H1 (cell line): ENCODE measurements at regions not wholly inside any gene's neighbourhood (a gene's known extent, or its start where the extent isn't known, plus 50 kb on each side); places are given as distances from the start of the nearest gene placed in this dataset.

Experiments used
- CTCF ChIA-PET: fragments of 300-600 bp; sonication (Branson Sonifier 250); formaldehyde crosslinking; loops from one replicate; lab custom pipeline; 2021; ENCODE audit not compliant: partially characterized antibody; lab: Charles Lee
- POLR2A ChIA-PET: fragments of 300-600 bp; sonication (Branson Sonifier 250); formaldehyde crosslinking; loops from one replicate; lab custom pipeline; 2021; ENCODE audit warnings: inconsistent platforms; ENCODE audit not compliant: partially characterized antibody; lab: Charles Lee
- DNase-seq, 2 experiments: peaks; one replicate each; pipeline versions ENCODE4 v3.0.0 to v3.0.0-alpha.2; 2010 to 2022; ENCODE audit warnings: low spot score in 2 of 2, low read depth in 1 of 2, mixed read lengths in 1 of 2
- FAIRE-seq: peaks from 2 replicates; lab custom pipeline; 2011; peaks lifted over from hg19 to GRCh38; lab: Jason Lieb, UNC
- H2AFZ ChIP-seq: 2 replicates; pipeline ENCODE4 v1.8.1; 2012; ENCODE audit warnings: low read length, inconsistent platforms
- H2AK5ac ChIP-seq: 2 replicates; pipeline ENCODE4 v1.6.1; 2013; ENCODE audit warnings: low read depth, low read length
- H2BK120ac ChIP-seq: replicated peaks from 2 replicates; pipeline ENCODE3; 2013; ENCODE audit warnings: low read depth, low read length, inconsistent platforms
- H2BK12ac ChIP-seq: 2 replicates; pipeline ENCODE4 v1.6.1; 2013; ENCODE audit warnings: low read depth, low read length
- H2BK15ac ChIP-seq: 2 replicates; pipeline ENCODE4 v1.6.1; 2013; ENCODE audit warnings: low read length
- H2BK20ac ChIP-seq: 2 replicates; pipeline ENCODE4 v1.6.1; 2013; ENCODE audit warnings: low read length
- H2BK5ac ChIP-seq: 2 replicates; pipeline ENCODE4 v1.6.1; 2013; ENCODE audit warnings: low read depth, low read length
- H3K14ac ChIP-seq: 2 replicates; pipeline ENCODE4 v1.6.1; 2013; ENCODE audit warnings: inconsistent platforms; ENCODE audit not compliant: insufficient read length
- H3K18ac ChIP-seq: 2 replicates; pipeline ENCODE4 v1.6.1; 2013; ENCODE audit warnings: low read length; ENCODE audit errors: extremely low read depth
- H3K23ac ChIP-seq: 2 replicates; pipeline ENCODE4 v1.6.1; 2013; ENCODE audit warnings: inconsistent platforms; ENCODE audit not compliant: insufficient read length
- H3K23me2 ChIP-seq: 2 replicates; pipeline ENCODE4 v1.6.1; 2013; ENCODE audit warnings: low read depth, low read length
- H3K27ac ChIP-seq: 2 replicates; pipeline ENCODE4 v1.6.1; 2011; ENCODE audit warnings: low read depth, low read length, inconsistent platforms
- H3K27me3 ChIP-seq, 4 experiments: replicated peaks in 1 of 4; 1 replicate in 1 of 4; 2 replicates in 3 of 4; pipeline versions ENCODE4 v1.6.1 to v1.8.1; 2011 to 2013; ENCODE audit warnings: low read length in 3 of 4, mild to moderate bottlenecking in 3 of 4, inconsistent platforms in 2 of 4, mixed read lengths in 2 of 4, moderate library complexity in 1 of 4; ENCODE audit not compliant: control insufficient read depth in 3 of 4, insufficient read depth in 3 of 4; ENCODE audit errors: extremely low read depth in 1 of 4
- H3K36me3 ChIP-seq, 4 experiments: 2 replicates each; pipeline versions ENCODE4 v1.6.1 to v1.8.1; 2011 to 2013; ENCODE audit warnings: mild to moderate bottlenecking in 4 of 4, low read length in 3 of 4, moderate library complexity in 2 of 4, control low read depth in 1 of 4, inconsistent platforms in 1 of 4; ENCODE audit not compliant: insufficient read depth in 4 of 4, control insufficient read depth in 2 of 4
- H3K4ac ChIP-seq: replicated peaks from 2 replicates; pipeline ENCODE3; 2013; ENCODE audit warnings: low read length, low read depth, mixed read lengths, inconsistent platforms; ENCODE audit not compliant: insufficient read length
- H3K4me1 ChIP-seq, 4 experiments: replicated peaks in 1 of 4; 1 replicate in 1 of 4; 2 replicates in 3 of 4; pipeline versions ENCODE4 v1.6.1 to v1.8.1; 2011 to 2013; ENCODE audit warnings: low read length in 3 of 4, inconsistent platforms in 2 of 4, mixed read lengths in 1 of 4; ENCODE audit not compliant: insufficient read depth in 4 of 4, control insufficient read depth in 3 of 4
- H3K4me2 ChIP-seq, 2 experiments: 2 replicates each; pipeline versions ENCODE4 v1.6.1 to v1.8.1; 2011 to 2013; ENCODE audit warnings: low read depth in 2 of 2, low read length in 2 of 2, control low read depth in 1 of 2, inconsistent platforms in 1 of 2, mild to moderate bottlenecking in 1 of 2; ENCODE audit not compliant: insufficient read depth in 1 of 2
- H3K4me3 ChIP-seq, 4 experiments: fragments of 200-600, 300-600 bp in 1 of 4; sonication (generic), shearing (Covaris generic), sonication (Bioruptor Twin) in 1 of 4; 2 replicates each; pipeline versions ENCODE4 v1.5.1 to v1.8.1; 2011 to 2016; ENCODE audit warnings: low read length in 4 of 4, low read depth in 3 of 4, control low read depth in 2 of 4, inconsistent platforms in 2 of 4, mild to moderate bottlenecking in 2 of 4, mixed read lengths in 1 of 4, moderate library complexity in 1 of 4; ENCODE audit not compliant: insufficient read depth in 2 of 4; ENCODE audit errors: extremely low read depth in 1 of 4
- H3K56ac ChIP-seq: replicated peaks from 2 replicates; pipeline ENCODE3; 2013; ENCODE audit warnings: low read depth, mild to moderate bottlenecking, mixed read lengths, low read length, inconsistent platforms; ENCODE audit not compliant: insufficient read length
- H3K79me1 ChIP-seq: 2 replicates; pipeline ENCODE4 v1.6.1; 2013; ENCODE audit warnings: low read depth, low read length, control low read depth
- H3K79me2 ChIP-seq, 2 experiments: 2 replicates each; pipeline versions ENCODE4 v1.6.1 to v1.8.1; 2012 to 2013; ENCODE audit warnings: low read length in 2 of 2, mild to moderate bottlenecking in 2 of 2, inconsistent platforms in 1 of 2; ENCODE audit not compliant: insufficient read depth in 2 of 2, control insufficient read depth in 1 of 2
- H3K9ac ChIP-seq, 4 experiments: replicated peaks in 1 of 4; 1 replicate in 1 of 4; 2 replicates in 3 of 4; pipeline versions ENCODE4 v1.6.1 to v1.8.1; 2011 to 2013; ENCODE audit warnings: low read depth in 3 of 4, low read length in 3 of 4, control low read depth in 2 of 4, mild to moderate bottlenecking in 2 of 4, moderate library complexity in 2 of 4, inconsistent platforms in 1 of 4; ENCODE audit errors: extremely low read depth in 1 of 4
- H3K9me3 ChIP-seq, 2 experiments: 2 replicates each; pipeline versions ENCODE4 v1.6.1 to v1.8.1; 2012 to 2013; ENCODE audit warnings: mild to moderate bottlenecking in 2 of 2, moderate library complexity in 2 of 2, control low read depth in 1 of 2, inconsistent platforms in 1 of 2, low read depth in 1 of 2, low read length in 1 of 2, mixed read lengths in 1 of 2; ENCODE audit not compliant: insufficient read depth in 2 of 2
- H4K20me1 ChIP-seq, 2 experiments: replicated peaks in 1 of 2; 2 replicates each; pipeline versions ENCODE3 to v1.8.1; 2011 to 2013; ENCODE audit warnings: inconsistent platforms in 2 of 2, low read length in 2 of 2, mild to moderate bottlenecking in 1 of 2; ENCODE audit not compliant: insufficient read depth in 2 of 2, control insufficient read depth in 1 of 2
- H4K5ac ChIP-seq: 2 replicates; pipeline ENCODE4 v1.6.1; 2013; ENCODE audit warnings: low read length, low read depth, mixed read lengths, inconsistent platforms; ENCODE audit not compliant: insufficient read length
- H4K8ac ChIP-seq: 2 replicates; pipeline ENCODE4 v1.8.0; 2013; ENCODE audit warnings: mild to moderate bottlenecking, moderate library complexity, low read length, inconsistent platforms; ENCODE audit not compliant: insufficient read depth; ENCODE audit errors: extremely low read depth
- H4K91ac ChIP-seq: replicated peaks from 2 replicates; pipeline ENCODE3; 2013; ENCODE audit warnings: low read length, mixed read lengths, inconsistent platforms; ENCODE audit not compliant: insufficient read length
- CHD2 ChIP-seq: IDR thresholded peaks from 2 replicates; pipeline ENCODE4 v1.6.1; 2012; ENCODE audit warnings: low read length, improper control_type of control experiment
- RAD21 ChIP-seq, 2 experiments: IDR thresholded peaks in 1 of 2; conservative IDR thresholded peaks in 1 of 2; 2 replicates each; pipeline ENCODE4 v1.6.1; 2011; ENCODE audit warnings: low read depth in 2 of 2, low read length in 2 of 2, improper control_type of control experiment in 1 of 2, inconsistent platforms in 1 of 2, mild to moderate bottlenecking in 1 of 2, moderate library complexity in 1 of 2
- WGBS, 2 experiments: shearing (Covaris generic) in 1 of 2; methylation state at CpG; one replicate each; pipeline versions ENCODE4 v1.1.6 to v1.1.7; 2013 to 2015; ENCODE audit warnings: low lambda C conversion rate in 2 of 2, mixed read lengths in 2 of 2, inconsistent platforms in 1 of 2, low coverage in 1 of 2, missing lambda C conversion rate in 1 of 2; ENCODE audit not compliant: insufficient replicate concordance in 2 of 2, insufficient coverage in 1 of 2, insufficient read length in 1 of 2; ENCODE audit errors: extremely low coverage in 1 of 2, missing lambda C conversion rate in 1 of 2; 5-methylcytosine and 5-hydroxymethylcytosine counted together
- TF ChIP-seq, protein P1 (sequence below), 3 experiments: IDR thresholded peaks; 1 replicate in 2 of 3; 2 replicates in 1 of 3; pipeline versions ENCODE4 v1.5.1 to v1.6.1; 2011; ENCODE audit warnings: low read length in 3 of 3, mild to moderate bottlenecking in 3 of 3, inconsistent platforms in 2 of 3, low read depth in 1 of 3, moderate library complexity in 1 of 3; ENCODE audit not compliant: insufficient read depth in 1 of 3; ENCODE audit errors: control extremely low read depth in 1 of 3

DNA sequence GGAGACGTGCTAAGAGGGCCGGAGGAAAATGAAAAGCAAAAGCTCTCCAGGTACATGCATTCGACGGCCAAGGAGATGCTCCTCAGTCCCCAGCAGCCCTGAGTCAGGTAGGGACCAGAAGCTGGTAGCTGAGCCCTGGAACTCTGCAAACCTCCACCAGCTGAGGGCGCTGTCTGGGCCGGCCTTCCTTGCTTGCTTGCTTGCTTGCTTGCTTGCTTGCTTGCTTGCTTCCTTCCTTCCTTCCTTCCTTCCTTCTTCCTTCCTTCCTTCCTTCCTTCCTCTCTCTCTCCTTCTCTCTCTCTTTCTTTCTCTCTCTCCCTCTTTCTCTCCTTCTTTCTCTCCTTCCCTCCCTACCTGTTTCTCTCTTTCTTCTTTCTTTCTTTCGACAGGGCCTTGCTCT is 94.6 kb upstream of the RASGRF1 start:
- Histone ChIP-seq H2AFZ (no peak overlapping the region), H4K8ac (no peak overlapping the region), H3K79me2 (no peaks in the 10 kb centered on the region), H3K56ac (no peak overlapping the region), H3K36me3 (no peaks in the 10 kb centered on the region), H2AK5ac (no peak overlapping the region), H3K9me3 (no peaks in the 10 kb centered on the region), H3K79me1 (no peaks in the 10 kb centered on the region), H3K4me3 (no peak overlapping the region), H3K27me3 (no peaks in the 10 kb centered on the region; a peak in 2 of 7 replicates), H2BK120ac (no peak overlapping the region), H3K23ac (no peak overlapping the region), H3K4ac (no peak overlapping the region), H2BK15ac (no peak overlapping the region), H4K5ac (no peak overlapping the region), H2BK12ac (no peak overlapping the region), H3K18ac (no peak overlapping the region), H2BK20ac (no peak overlapping the region), H4K20me1 (no peaks in the 10 kb centered on the region), H3K23me2 (no peaks in the 10 kb centered on the region), H3K9ac (no peak overlapping the region), H2BK5ac (no peak overlapping the region), H4K91ac (no peak overlapping the region), H3K4me1 (peaks cover 0 to 1% (median 0%) of the 10 kb centered on the region in 4 experiments; a peak in 1 of 7 replicates), H3K4me2 (no peak overlapping the region), H3K14ac (no peak overlapping the region), H3K27ac (no peak overlapping the region)
- CTCF ChIA-PET: interaction anchor here (0.7 to 17.1 kb wide), 63 partner anchors 8 to 375 kb away, joined by 3 to 352 read pairs (median 6); partner anchors contain the start of genes ANKRD34C and RASGRF1
- FAIRE-seq (no peak), DNase-seq (peak in 1 of 2 experiments; percentile 85)
- POLR2A ChIA-PET: interaction anchor here (0.5 to 1.2 kb wide), 2 partner anchors 16 to 176 kb away, joined by 3 read pairs; no protein-coding TSS in a partner anchor
- WGBS, 2 experiments: 82% methylated on average over 7 of the region's 7 CpGs; no CpG with 5 or more reads in 1 of the 2 experiments
- TF ChIP-seq, protein P1, sequence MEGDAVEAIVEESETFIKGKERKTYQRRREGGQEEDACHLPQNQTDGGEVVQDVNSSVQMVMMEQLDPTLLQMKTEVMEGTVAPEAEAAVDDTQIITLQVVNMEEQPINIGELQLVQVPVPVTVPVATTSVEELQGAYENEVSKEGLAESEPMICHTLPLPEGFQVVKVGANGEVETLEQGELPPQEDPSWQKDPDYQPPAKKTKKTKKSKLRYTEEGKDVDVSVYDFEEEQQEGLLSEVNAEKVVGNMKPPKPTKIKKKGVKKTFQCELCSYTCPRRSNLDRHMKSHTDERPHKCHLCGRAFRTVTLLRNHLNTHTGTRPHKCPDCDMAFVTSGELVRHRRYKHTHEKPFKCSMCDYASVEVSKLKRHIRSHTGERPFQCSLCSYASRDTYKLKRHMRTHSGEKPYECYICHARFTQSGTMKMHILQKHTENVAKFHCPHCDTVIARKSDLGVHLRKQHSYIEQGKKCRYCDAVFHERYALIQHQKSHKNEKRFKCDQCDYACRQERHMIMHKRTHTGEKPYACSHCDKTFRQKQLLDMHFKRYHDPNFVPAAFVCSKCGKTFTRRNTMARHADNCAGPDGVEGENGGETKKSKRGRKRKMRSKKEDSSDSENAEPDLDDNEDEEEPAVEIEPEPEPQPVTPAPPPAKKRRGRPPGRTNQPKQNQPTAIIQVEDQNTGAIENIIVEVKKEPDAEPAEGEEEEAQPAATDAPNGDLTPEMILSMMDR (IDR thresholded peaks at IDR 0.05; ENCODE audit: control extremely low read depth in 1 of 3, insufficient read depth in 1 of 3, low read depth in 1 of 3, low read length in 3 of 3): peak; percentile 55 to 75 (median 70)
- TF ChIP-seq CHD2 (no peak), RAD21 (IDR thresholded peaks at IDR 0.05 in 1 of 2, conservative IDR thresholded peaks at IDR 0.05 in 1 of 2; ENCODE audit: low read depth in 2 of 2, low read length in 2 of 2) (peak; percentile 22 to 30; a peak in 3 of 4 replicates)
